MG63 (cell line): ENCODE measurements at regions not wholly inside any gene's neighbourhood (a gene's known extent, or its start where the extent isn't known, plus 50 kb on each side); places are given as distances from the start of the nearest gene placed in this dataset.
A peak's percentile ranks its signal among the peaks of the same experiment; 100 is the strongest.

ENCODE experiments used
- DNase-seq: peaks from one replicate; pipeline ENCODE4 v3.0.0-alpha.2; 2020
- H3K27me3 ChIP-seq: fragments of 250-450 bp; sonication (Bioruptor Pico); 2 replicates; pipeline ENCODE4 v1.5.1; 2020; ENCODE audit warnings: mild to moderate bottlenecking, moderate library complexity
- H3K36me3 ChIP-seq: fragments of 250-450 bp; sonication (Bioruptor Pico); 2 replicates; pipeline ENCODE4 v1.5.1; 2020; ENCODE audit warnings: mild to moderate bottlenecking, moderate library complexity
- H3K4me3 ChIP-seq: fragments of 250-450 bp; sonication (Bioruptor Pico); 2 replicates; pipeline ENCODE4 v1.5.1; 2020; ENCODE audit warnings: mild to moderate bottlenecking, moderate library complexity
- H3K9me3 ChIP-seq: fragments of 250-450 bp; sonication (Bioruptor Pico); 2 replicates; pipeline ENCODE4 v1.5.1; 2020; ENCODE audit warnings: mild to moderate bottlenecking, moderate library complexity

GRCh38 chr3:178048768-178049167, 487.5 kb upstream of the KCNMB2 start:
- no peak for DNase-seq
- Histone ChIP-seq H3K36me3 (no peaks in the 10 kb centered on the region), H3K9me3 (no peaks in the 10 kb centered on the region), H3K4me3 (no peak overlapping the region), H3K27me3 (no peaks in the 10 kb centered on the region)

GRCh38 chr3:178054471-178054870, 481.8 kb upstream of the KCNMB2 start:
- no peaks in the 10 kb centered on the region for H3K9me3 ChIP-seq
- no peak for DNase-seq
- no peaks in the 10 kb centered on the region for H3K27me3 ChIP-seq
- H3K4me3 ChIP-seq: no peak overlapping the region
- H3K36me3 ChIP-seq: no peaks in the 10 kb centered on the region

GRCh38 chr3:178055939-178056338, 480.3 kb upstream of the KCNMB2 start:
- no peak overlapping the region for H3K4me3 ChIP-seq
- H3K27me3 ChIP-seq: no peaks in the 10 kb centered on the region
- no peak for DNase-seq
- H3K36me3 ChIP-seq: no peaks in the 10 kb centered on the region
- H3K9me3 ChIP-seq: no peaks in the 10 kb centered on the region

GRCh38 chr3:178056868-178057267, 479.4 kb upstream of the KCNMB2 start:
- Histone ChIP-seq H3K4me3 (no peak overlapping the region), H3K27me3 (no peaks in the 10 kb centered on the region)
- no peak for DNase-seq

GRCh38 chr3:178058629-178059028, 477.6 kb upstream of the KCNMB2 start:
- no peaks in the 10 kb centered on the region for H3K36me3 ChIP-seq
- H3K4me3 ChIP-seq: no peak overlapping the region
- H3K27me3 ChIP-seq: no peaks in the 10 kb centered on the region
- DNase-seq: no peak
- H3K9me3 ChIP-seq: no peaks in the 10 kb centered on the region

More at GRCh38 chr3:178056868-178057267, 479.4 kb upstream of the KCNMB2 start:
- Histone ChIP-seq H3K9me3 (no peaks in the 10 kb centered on the region), H3K36me3 (no peaks in the 10 kb centered on the region)

- Histone ChIP-seq H3K9me3 (no peaks in the 10 kb centered on the region), H3K4me3 (no peak overlapping the region), H3K36me3 (no peaks in the 10 kb centered on the region), H3K27me3 (no peaks in the 10 kb centered on the region)
- DNase-seq: no peak
These were observed 477.1 kb upstream of the KCNMB2 start for GRCh38 chr3:178059119-178059518.

GRCh38 chr3:178059836-178060235, 476.4 kb upstream of the KCNMB2 start:
- H3K4me3 ChIP-seq: no peak overlapping the region
- no peaks in the 10 kb centered on the region for H3K27me3 ChIP-seq
- H3K36me3 ChIP-seq: no peaks in the 10 kb centered on the region
- DNase-seq: no peak
- no peaks in the 10 kb centered on the region for H3K9me3 ChIP-seq

- Histone ChIP-seq H3K9me3 (no peaks in the 10 kb centered on the region), H3K4me3 (no peak overlapping the region), H3K27me3 (no peaks in the 10 kb centered on the region), H3K36me3 (no peaks in the 10 kb centered on the region)
- DNase-seq: no peak
These were observed 475.8 kb upstream of the KCNMB2 start for GRCh38 chr3:178060407-178060806.

- Histone ChIP-seq H3K27me3 (no peaks in the 10 kb centered on the region), H3K36me3 (no peaks in the 10 kb centered on the region), H3K9me3 (no peaks in the 10 kb centered on the region), H3K4me3 (no peak overlapping the region)
- no peak for DNase-seq
These were observed 474.1 kb upstream of the KCNMB2 start for GRCh38 chr3:178062126-178062525.

- Histone ChIP-seq H3K9me3 (no peaks in the 10 kb centered on the region), H3K4me3 (no peak overlapping the region), H3K36me3 (no peaks in the 10 kb centered on the region), H3K27me3 (no peaks in the 10 kb centered on the region)
- peak; percentile 65 for DNase-seq
These were observed 472.8 kb upstream of the KCNMB2 start for GRCh38 chr3:178063461-178063860.

- no peaks in the 10 kb centered on the region for H3K9me3 ChIP-seq
- no peaks in the 10 kb centered on the region for H3K27me3 ChIP-seq
- no peak for DNase-seq
- H3K4me3 ChIP-seq: no peak overlapping the region
- H3K36me3 ChIP-seq: no peaks in the 10 kb centered on the region
These were observed 468.5 kb upstream of the KCNMB2 start for GRCh38 chr3:178067721-178068120.

- no peak for DNase-seq
- Histone ChIP-seq H3K36me3 (no peaks in the 10 kb centered on the region), H3K27me3 (no peaks in the 10 kb centered on the region), H3K9me3 (no peaks in the 10 kb centered on the region), H3K4me3 (no peak overlapping the region)
These were observed 463.6 kb upstream of the KCNMB2 start for GRCh38 chr3:178072391-178073305.

GRCh38 chr3:178073366-178073765, 462.9 kb upstream of the KCNMB2 start:
- Histone ChIP-seq H3K36me3 (no peaks in the 10 kb centered on the region), H3K27me3 (no peaks in the 10 kb centered on the region), H3K4me3 (no peak overlapping the region), H3K9me3 (no peaks in the 10 kb centered on the region)
- no peak for DNase-seq

GRCh38 chr3:178075344-178075743, 460.9 kb upstream of the KCNMB2 start:
- no peaks in the 10 kb centered on the region for H3K27me3 ChIP-seq
- DNase-seq: no peak
- no peaks in the 10 kb centered on the region for H3K9me3 ChIP-seq
- H3K36me3 ChIP-seq: no peaks in the 10 kb centered on the region
- H3K4me3 ChIP-seq: no peak overlapping the region

GRCh38 chr3:178078953-178079352, 457.3 kb upstream of the KCNMB2 start:
- Histone ChIP-seq H3K4me3 (no peak overlapping the region), H3K9me3 (no peaks in the 10 kb centered on the region), H3K27me3 (no peaks in the 10 kb centered on the region), H3K36me3 (no peaks in the 10 kb centered on the region)
- DNase-seq: peak; percentile 5

GRCh38 chr3:178079966-178080365, 456.3 kb upstream of the KCNMB2 start:
- Histone ChIP-seq H3K9me3 (no peaks in the 10 kb centered on the region), H3K36me3 (no peaks in the 10 kb centered on the region), H3K4me3 (no peak overlapping the region), H3K27me3 (no peaks in the 10 kb centered on the region)
- no peak for DNase-seq

GRCh38 chr3:178082326-178082906, 453.8 kb upstream of the KCNMB2 start:
- Histone ChIP-seq H3K9me3 (no peaks in the 10 kb centered on the region), H3K36me3 (no peaks in the 10 kb centered on the region), H3K27me3 (no peaks in the 10 kb centered on the region), H3K4me3 (no peak overlapping the region)
- DNase-seq: no peak
